ENCODE measurements at regions not wholly inside any gene's neighbourhood (a gene's known extent, or its start where the extent isn't known, plus 50 kb on each side); places are given as distances from the start of the nearest gene placed in this dataset.
A peak's percentile ranks its signal among the peaks of the same experiment; 100 is the strongest.

- no peak for DNase-seq (ENCODE audit: low read depth)
These were observed 52.1 kb upstream of the HTATIP2 start for GRCh38 chr11:20311444-20311843.

GRCh38 chr11:20310596-20311394 lies 52.7 kb upstream of the HTATIP2 start:
- no peak for DNase-seq (ENCODE audit: low read depth)

GRCh38 chr11:20310137-20310536 lies 53.4 kb upstream of the HTATIP2 start:
- DNase-seq (ENCODE audit: low read depth): no peak

- DNase-seq (ENCODE audit: low read depth): no peak
These were observed 54.1 kb upstream of the HTATIP2 start for GRCh38 chr11:20309231-20310025.

- DNase-seq (ENCODE audit: low read depth): no peak
These were observed 54.9 kb upstream of the HTATIP2 start for GRCh38 chr11:20308601-20309000.

GRCh38 chr11:20303391-20303965 lies 60.0 kb upstream of the HTATIP2 start:
- no peak for DNase-seq (ENCODE audit: low read depth)

GRCh38 chr11:20293992-20294391 lies 69.5 kb upstream of the HTATIP2 start:
- DNase-seq (ENCODE audit: low read depth): no peak

- DNase-seq (ENCODE audit: low read depth): no peak
These were observed 70.0 kb upstream of the HTATIP2 start for GRCh38 chr11:20293531-20293930.

- DNase-seq (ENCODE audit: low read depth): no peak
These were observed 73.8 kb upstream of the HTATIP2 start for GRCh38 chr11:20289732-20290131.

- DNase-seq (ENCODE audit: low read depth): no peak
These were observed 80.0 kb upstream of the HTATIP2 start for GRCh38 chr11:20283475-20283874.

- DNase-seq (ENCODE audit: low read depth): no peak
These were observed 84.8 kb upstream of the HTATIP2 start for GRCh38 chr11:20278727-20279126.

- DNase-seq (ENCODE audit: low read depth): no peak
These were observed 86.5 kb upstream of the HTATIP2 start for GRCh38 chr11:20277014-20277413.

GRCh38 chr11:20275987-20276965 lies 87.2 kb upstream of the HTATIP2 start:
- no peak for DNase-seq (ENCODE audit: low read depth)

- DNase-seq (ENCODE audit: low read depth): no peak
These were observed 89.5 kb upstream of the HTATIP2 start for GRCh38 chr11:20274031-20274430.

GRCh38 chr11:20261526-20261925 lies 101.3 kb upstream of the DBX1 start:
- peak; percentile 12 for DNase-seq (ENCODE audit: low read depth)

- no peak for DNase-seq (ENCODE audit: low read depth)
These were observed 100.0 kb upstream of the DBX1 start for GRCh38 chr11:20260307-20260706.

- DNase-seq (ENCODE audit: low read depth): peak; percentile 22
These were observed 99.2 kb upstream of the DBX1 start for GRCh38 chr11:20259506-20259905.

GRCh38 chr11:20258376-20258895 lies 98.2 kb upstream of the DBX1 start:
- DNase-seq (ENCODE audit: low read depth): no peak

- DNase-seq (ENCODE audit: low read depth): no peak
These were observed 96.7 kb upstream of the DBX1 start for GRCh38 chr11:20256925-20257324.

GRCh38 chr11:20253796-20254195 lies 93.5 kb upstream of the DBX1 start:
- no peak for DNase-seq (ENCODE audit: low read depth)

- DNase-seq (ENCODE audit: low read depth): no peak
These were observed 91.2 kb upstream of the DBX1 start for GRCh38 chr11:20251496-20251895.
